ENCODE measurements at regions not wholly inside any gene's neighbourhood (a gene's known extent, or its start where the extent isn't known, plus 50 kb on each side); places are given as distances from the start of the nearest gene placed in this dataset.
A peak's percentile ranks its signal among the peaks of the same experiment; 100 is the strongest.

DNA sequence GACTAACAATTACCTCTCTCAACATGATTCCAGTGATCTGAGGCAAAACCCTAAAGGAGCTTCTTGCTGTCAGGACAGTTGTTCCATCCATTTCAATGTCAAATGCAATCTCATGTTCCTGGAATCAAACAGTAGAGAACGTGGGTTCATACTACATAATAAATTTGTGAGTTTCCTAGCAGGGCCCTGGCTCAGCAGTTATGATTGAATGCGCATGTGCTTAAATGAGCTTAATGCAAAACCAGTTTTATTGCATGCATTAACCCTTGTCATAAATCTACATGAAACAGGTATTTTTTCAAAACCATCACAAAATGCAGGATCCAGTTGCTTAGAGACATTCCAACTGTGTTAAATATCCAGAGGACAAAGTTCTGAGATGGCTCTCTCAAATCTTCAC lies 225.4 kb upstream of the TMEM72 start:
- no peak for DNase-seq

DNA sequence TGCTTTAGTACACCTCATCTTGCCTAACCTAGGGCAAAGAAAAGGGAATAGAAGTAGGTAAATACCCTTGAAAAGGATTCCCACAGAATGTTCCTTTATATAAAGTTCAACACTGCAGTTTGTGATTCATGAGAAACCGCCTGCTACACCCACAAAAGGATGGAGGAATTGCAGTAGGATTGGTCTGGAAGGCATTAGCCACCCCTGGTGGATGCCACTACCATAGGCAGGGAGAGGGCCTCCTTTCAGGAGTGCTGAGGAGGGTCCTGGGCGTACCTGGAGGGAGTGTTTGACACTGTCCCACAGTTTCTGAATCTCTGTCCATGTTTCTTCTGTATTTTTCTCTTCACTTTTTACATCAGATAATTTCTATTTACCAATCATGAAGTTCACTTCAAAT lies 221.8 kb upstream of the TMEM72 start:
- DNase-seq = peak; percentile 13

DNA sequence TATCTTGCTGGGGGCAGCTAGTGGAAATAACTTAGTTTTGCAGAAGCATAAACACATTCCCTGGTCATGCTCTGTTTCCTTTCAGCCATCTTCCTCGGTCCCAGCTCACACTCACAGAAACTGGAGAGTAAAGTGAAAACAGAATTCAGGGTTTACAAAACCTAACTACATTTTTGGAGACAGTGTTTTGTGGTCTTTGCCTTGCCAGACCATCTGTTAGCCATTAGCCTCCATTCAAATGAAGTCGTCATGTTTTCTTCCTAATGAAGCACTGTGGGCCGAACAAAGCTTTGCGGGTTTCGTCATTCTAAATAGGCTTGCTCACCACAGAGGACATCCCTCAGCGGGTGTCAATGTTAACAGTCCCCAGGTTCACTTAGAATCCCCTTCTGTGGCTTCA lies 214.6 kb upstream of the TMEM72 start:
- DNase-seq = peak; percentile 95

DNA sequence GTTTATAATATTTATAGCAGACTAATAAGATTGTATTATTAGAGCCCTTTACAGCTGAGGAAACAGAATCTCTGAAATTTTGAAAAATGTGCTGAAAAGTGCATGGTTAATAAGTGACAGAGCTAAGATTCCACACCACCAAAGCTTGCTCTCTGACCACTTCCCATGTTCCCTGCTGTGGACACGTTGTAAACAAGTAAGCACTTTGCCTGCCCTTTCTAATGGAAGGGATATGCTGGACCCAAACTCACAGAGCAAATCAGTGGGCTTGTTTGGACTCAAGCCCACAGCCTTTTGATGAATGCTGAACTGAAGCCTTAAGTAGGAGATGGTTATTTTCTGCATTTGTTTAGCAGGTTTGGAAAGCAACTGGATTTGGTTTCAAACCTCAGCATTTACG lies 214.0 kb upstream of the TMEM72 start:
- DNase-seq = peak; percentile 44

DNA sequence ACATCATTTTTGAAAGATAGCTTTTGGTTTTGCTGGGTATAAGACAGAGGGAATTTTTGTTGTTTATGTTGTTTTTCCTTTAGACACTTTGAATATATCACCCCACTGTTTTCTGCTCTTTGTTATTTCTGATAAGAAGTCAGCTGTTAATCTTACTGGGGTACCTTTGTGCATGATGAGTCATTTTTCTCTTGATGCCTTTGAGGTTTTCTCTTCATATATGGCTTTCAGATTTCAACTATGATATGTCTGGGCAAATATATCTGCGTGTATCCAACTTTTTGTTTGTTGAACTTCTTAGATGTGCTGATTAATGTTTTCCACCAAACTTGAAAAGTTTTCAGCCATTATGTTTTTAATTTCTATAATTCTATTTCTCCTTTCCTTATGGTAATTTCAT lies 208.6 kb upstream of the TMEM72 start:
- no peak for DNase-seq

DNA sequence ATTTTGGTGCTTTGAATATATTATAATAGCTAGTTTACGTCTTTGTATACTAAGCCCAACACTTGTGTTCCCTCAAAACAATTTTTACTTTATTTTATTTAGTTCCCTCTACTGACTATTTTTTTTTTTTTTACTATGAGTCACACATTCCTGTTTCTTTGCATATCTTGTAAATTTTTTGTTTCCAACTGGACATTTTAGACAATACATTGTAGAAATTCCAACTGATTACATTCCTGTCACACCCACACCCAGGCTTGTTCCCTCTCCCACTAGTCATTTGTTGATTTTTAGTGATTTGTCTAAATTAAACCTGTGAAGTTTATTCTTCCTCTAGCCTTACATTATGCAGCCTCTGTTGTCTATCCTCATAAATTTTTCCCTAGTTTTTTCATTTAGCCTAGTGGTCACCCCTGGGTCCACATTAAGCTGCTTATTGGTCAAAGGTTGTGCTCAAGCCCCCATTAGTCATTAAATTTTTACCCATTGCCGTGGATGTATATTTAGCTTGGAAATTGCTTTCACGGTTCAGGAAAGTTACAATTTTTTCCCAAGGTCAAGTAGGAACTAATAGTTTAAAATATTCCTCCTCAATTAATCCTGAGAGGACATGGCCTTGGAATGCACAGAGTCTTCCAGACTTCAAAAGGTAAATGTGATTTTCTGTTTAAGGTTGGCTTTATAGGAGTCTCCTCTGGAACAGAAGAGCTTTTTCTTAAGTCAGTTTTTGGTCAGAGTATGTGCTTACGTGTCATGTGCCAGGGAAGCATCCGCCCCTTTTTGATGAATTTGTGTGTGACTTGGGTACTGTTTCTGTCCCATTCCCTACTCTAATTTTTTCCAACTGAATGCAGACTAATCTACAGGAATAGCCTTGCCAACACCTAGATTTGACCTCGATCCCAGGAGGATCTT lies 207.6 kb upstream of the TMEM72 start:
- peak; percentile 70 for DNase-seq

DNA sequence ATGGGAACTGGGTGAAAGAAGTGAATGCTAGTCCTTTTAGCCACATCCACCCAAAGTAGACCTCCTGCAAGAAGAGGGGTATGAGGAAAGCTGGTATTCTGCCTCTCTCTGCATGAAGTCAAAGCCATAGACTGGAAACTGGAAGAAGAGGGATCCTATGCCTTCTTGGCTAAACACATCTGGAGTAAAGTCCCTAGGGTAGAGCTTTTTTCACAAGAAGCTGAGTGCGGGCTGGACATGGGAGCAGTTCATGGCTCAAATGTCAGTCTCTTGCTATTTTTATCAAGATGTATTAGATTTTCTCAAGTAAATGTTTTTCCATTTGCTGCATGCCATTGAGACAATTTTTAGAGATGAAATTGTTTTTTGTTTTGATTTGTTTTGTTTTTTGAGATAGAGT lies 206.5 kb upstream of the TMEM72 start:
- no peak for DNase-seq

DNA sequence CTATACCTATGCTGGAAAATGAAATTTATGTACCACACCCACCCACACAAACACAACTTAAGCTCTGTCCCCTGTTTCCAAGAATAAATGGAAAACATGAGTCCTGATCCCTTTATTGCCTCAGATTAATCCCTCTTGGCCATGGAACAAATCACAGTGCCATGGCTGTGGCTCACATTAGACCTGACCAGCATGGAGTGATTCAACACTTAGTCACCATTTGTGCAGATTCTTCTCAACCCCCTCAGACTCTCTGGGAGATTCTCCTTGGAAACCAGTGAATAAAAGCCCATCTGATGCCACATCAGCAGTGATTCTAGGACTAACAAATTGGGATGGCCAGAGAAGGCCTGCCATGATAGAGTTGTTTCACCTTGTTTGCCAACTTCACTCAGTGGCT lies 204.4 kb upstream of the TMEM72 start:
- peak; percentile 97 for DNase-seq

DNA sequence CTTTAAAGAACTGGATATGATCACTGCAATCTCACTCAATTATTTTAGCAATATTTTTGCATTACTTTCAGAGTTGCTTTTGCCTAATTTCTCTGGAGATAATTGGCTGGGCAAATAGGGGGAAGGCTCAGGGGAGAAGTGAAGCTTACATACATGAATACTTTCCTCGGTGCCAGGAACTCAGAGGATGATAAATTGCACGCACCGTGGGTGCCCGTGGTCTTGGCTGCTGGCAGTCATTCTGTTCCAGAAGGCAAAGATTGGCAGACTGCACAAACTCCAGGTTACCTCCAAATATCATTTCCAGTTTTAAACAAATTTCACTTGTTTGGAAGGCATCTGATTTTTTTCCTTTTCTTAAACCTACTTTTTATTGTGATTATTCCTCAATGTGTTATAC lies 197.8 kb upstream of the TMEM72 start:
- no peak for DNase-seq

DNA sequence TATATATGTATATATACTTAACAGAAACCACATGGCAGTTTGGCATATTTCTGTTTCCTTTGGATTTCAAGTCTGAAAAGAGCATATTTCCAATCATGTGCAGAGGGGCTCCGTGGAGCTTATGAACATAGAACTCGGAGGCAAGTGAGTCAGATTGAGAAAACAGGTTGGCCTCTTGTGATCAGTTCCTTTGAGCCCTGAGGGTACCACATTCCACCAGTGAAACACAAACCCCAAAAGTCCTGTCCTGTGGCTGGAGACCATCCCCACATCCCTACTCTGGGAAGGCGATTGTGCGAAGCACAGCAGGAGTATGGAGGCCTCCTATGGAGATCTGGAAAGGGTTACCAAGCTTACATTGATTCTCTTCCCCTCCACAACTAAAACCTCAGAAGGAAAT lies 196.7 kb upstream of the TMEM72 start:
- DNase-seq = peak; percentile 32

DNA sequence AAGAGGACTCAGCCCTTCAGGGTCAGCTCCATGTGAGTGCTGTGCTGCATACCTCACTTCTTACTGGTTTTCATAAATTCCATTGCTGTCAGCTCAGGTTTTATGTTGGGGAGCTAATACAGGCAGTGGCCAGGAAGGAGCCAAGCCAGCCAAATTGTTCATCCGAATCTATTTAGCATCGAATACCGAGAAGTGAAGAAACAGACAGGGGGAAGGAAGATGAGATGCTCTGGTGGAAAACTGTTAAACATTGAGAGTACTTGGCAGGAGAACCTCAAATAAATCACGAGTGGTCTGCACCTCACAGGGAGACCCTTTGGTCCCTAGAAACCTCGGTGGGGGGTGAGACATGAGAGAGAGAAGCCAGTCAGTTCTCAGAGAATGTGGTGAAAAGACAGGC lies 196.0 kb upstream of the TMEM72 start:
- peak; percentile 97 for DNase-seq

DNA sequence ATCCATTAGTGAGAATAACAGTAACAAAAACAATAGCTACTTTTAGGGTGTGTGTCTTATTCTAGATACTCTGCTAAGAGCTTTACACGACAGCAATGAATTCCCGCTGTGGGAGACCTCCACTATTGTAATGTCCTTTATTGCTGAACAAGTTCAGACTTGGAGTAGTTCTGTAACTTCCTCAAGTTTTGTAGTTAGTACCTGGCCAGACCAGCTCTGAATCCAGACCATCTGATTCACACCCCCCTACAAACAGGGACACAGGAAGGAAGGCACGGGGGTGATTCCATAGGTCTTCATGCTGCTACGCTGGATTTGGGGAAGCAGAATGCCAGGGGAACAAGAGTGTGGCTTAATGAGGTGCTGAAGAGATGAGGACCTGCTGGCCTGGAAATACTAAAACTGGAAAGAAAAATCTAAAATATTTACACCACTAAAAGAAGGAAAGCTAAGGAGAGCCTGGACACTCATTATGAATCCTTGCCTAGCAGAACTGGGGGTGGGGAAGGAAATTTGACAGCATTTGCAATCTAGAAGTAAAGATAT lies 194.6 kb upstream of the TMEM72 start:
- no peak for DNase-seq

DNA sequence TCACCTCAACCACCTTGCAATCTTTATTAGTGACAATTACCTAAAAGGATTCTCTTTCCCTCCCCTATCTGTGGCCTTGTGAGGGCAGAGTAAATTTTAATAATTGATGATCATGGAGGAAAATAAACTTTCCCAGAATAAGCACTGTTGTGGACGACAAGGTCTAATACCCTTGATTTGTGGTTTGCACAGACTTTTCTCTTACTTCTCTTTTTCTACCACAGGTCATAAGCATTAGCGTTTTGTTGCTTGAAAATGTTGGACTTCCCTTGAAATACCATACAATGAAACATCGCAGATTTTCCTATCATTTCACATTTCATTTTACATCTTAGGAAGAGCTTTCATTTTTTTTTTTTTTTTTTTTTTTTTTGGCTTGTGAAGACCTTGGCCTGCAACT lies 188.1 kb upstream of the TMEM72 start:
- no peak for DNase-seq

DNA sequence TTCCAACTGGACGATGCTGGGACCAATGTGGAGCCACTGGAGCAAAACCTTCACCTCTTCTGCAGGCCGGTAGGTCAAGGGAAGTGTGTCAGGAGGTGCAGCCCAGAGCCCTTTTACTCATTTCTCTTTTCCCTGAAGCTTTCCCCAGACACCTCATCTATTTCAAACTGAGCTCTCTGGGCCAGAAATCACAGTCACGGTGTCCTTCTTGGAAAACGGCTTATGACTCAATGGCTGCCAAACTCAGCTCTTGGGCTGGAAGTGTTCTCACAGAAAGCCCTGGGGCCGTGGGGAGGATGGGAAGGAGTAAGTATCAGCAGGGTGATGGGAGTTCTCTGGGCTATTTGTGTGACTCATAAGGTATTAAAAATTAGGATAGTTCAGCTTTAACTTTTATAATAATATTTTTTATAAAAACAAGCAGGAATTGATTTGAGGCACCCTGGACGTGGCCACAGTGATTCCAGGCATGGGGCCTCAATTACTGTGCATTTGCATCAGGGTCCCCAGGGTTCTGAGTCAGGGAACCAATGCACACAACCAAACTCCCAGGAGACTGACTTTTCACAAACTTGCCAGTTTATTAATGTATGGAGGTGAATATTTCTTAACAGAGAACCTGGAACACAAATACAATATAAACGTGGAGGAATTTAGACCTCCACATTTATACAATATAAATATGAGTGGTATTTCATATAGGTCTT lies 187.4 kb upstream of the TMEM72 start:
- DNase-seq = peak; percentile 92

DNA sequence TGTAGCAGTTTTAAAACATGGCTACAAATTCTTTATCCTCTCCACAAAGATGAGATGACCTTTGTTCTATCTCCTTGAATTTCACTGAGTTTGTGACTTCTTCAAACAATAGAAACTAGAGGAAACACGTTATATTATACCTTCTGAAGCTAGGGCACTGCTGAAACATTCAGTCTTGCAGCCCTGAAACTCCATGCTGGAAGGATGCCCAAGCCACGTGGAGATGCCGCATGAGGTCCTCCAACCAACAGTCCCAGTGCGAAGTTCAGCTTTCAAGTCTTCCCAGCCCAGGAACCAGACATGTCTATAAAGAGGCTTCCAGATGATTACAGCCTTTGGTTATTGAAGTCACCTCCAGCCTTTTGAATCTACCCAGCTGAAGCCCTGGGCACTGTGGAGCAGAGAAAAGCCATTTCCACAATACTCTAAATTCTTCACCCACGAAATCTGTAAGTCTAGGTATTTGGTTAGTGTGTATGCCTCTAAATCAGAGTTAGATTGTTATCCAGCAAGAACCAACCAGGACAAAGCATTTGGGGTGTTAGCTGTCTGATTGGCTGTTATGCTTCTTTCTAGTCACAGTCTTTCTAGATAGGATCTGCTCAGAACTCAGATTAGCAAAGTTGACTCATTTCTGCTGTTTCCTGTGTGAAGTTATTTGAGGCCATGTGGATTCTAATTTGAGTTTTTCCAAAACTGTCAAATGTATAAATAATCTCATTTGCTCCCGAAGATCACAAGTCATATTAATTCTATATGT lies 186.5 kb upstream of the TMEM72 start:
- DNase-seq = peak; percentile 85

DNA sequence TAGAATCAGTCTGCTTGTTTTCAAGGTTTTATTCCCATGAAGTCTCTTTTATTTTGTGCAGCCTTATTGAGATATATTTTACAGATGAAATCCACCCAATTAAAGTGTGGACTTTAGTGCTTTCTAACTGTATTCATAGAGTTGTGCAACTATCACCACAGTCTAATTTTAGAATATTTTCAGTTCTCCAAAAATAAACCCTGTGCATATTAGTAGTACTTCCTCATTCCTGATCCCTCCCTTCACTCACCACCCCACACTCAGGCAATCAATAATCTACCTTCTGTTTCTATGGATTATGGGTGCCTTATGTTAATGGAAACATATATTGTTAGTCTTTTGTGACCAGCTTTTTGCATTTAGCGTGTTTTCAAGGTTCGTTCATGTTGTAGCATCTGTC lies 185.7 kb upstream of the TMEM72 start:
- peak; percentile 73 for DNase-seq

DNA sequence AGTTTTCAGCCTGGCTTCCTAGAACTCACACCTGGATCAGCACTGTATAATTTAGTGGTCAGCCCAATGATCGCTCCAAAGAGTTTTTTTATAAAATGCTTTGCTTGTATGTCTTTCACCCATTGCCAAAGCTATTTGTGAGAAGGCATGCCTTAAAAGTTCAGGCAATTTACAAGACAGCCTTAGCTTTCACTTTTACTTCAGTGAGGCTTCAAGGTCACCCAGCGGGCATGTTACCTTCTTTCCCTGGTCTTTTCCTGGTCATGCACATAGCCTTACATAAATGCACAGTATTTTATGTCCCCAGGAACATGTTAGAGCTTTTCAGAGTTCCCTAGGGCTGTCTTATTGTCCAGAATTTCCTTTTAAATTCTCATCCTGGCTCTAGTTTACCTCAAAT lies 179.9 kb upstream of the TMEM72 start:
- DNase-seq = no peak

DNA sequence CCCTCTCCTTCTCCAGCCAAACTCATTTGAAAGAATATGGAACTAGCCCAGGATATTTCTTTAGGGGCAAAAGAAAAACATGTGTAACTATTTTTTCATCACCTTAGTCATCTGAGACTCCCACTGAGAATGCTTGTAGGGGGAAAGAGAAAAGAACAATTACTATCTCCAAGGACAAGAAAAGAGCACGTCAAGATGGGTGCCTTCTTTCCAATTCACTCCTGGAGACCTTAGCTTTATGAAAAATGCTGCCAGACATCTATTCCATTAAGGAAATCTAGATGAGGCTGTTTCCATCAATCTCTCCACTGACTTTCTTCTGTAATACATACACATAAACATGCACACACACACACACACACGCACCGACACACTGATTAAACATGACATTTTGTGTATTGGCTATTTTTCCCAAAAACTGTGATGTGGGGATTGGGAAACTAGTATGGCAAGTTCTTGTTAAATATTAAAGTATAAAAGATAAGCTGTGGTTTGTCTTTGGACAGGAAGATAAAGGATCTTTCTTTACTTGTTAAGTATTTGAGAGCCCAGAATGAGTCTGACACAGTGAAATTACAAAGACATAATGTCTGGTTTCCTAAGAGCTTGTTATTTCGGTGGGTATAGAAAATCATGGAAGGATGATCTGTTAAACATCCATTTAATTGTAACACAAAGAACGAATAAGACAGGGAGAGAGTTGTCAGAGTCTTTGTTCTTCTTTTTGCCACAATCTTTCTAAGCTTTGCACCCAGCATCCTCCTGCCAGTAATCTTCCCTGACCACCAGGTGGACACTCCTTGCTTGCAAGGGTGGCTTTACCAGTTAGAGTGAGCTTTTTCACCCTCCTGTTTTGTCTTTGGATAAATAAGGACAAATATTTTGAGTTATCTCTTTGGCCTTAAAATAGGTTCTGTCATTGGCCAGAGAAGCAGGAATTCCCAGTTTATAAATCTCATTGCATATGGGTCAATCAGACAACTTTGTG lies 177.3 kb upstream of the TMEM72 start:
- DNase-seq = peak; percentile 28

DNA sequence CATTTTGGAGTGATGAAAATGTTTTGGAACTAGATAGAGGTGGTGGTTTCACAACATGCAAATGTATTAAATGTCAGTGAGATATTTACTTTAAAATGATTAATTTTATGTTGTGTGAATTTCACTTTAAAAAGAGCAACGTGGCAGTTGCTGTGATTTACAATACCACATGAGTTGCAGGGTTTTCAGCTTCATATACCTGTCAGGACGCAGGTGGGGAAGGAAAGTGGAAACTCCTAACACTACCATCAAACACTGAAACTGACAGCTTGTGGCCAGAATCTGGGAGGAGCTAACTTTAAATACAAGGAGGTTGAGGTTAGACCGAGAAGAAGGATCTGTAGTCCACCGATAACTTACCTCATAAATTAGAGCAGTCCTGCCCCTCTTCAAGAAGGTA lies 168.9 kb upstream of the TMEM72 start:
- no peak for DNase-seq

DNA sequence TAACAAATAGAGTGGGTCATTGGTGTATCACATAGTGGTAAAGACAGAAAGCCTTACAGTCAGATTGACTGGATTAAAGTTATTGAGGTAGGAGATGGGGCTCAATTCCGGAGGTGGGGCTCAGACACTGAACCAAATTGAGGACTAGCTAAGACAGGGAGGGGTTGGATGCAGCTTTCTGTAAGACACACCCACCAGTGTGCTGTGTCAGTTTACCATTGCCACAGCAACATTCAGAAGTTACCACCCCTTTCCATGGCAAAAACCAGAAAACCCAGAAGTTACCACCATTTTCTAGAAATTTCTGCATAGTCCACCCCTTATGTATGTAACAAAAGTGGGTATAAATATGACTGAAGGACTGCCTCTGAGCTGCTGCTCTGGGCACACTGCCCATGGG lies 167.6 kb upstream of the TMEM72 start:
- no peak for DNase-seq

DNA sequence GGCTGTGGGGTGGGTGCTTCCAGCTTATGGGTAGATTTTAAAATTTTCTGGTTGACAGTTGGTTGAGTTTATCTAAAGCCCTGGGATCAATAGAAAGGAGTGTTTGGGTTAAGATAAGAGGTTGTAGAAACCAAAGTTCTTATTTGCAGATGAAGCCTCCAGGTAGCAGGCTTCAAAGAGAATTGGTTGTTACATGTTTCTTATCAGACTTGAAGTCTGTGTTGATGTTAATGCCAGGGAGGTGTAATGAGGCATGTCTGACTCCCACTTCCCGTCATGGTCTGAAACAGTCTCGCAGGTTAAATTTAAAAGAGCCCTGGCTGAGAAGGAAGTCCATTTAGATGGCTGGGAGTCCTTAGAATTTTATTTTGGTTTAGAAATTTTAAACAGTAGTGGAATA lies 165.2 kb upstream of the TMEM72 start:
- DNase-seq = no peak

DNA sequence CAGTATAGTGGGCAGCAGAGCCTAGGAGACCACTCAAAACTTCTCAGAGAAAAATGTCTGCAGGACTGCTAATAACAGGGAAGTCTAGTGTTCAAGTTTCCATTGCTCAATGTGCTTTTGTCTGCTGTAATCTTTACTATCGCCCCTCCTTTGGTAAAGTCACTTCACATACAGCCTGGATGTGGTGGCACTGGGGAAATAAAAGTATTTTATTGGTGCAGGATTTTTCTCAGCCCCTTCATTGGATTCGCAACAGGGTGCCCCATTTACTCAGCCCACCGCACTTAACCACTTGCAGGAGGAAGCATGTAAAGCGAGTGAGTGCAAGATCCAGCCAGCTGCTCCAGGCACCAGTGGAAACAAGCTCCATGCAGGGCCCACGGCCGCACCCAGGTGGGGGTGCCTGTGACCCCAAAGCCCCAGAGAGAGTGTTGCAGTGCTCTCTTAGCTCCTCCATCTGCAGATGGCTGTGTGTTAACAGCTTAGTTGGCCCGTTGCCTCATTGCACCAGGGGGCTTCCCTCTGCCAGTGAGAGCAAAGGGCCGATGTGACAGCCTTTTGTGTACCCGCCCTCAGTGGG lies 163.5 kb upstream of the TMEM72 start:
- DNase-seq = no peak

All from fibroblast of upper back skin (primary cell).